CD4-positive, alpha-beta T cell treated with Interleukin-12 subunit alpha and Interleukin-12 subunit beta, for 1 hour (primary cell): ENCODE measurements at regions not wholly inside any gene's neighbourhood (a gene's known extent, or its start where the extent isn't known, plus 50 kb on each side); places are given as distances from the start of the nearest gene placed in this dataset.
"Not testable (repeated sequence)": the region's sequence is repeated elsewhere in the genome, so short reads cannot be mapped to it uniquely, and the experiment has no call there.

Experiments
- DNase-seq: peaks from one replicate; pipeline ENCODE4 v3.0.0-alpha.2; 2020

GRCh38 chr2:183937220-183937619 is 661.1 kb upstream of the ZNF804A start:
- DNase-seq: no peak

- no peak for DNase-seq
Observed at GRCh38 chr2:183946193-183946592, 652.1 kb upstream of the ZNF804A start.

- DNase-seq: no peak
Observed at GRCh38 chr2:183948861-183949260, 649.5 kb upstream of the ZNF804A start.

- no peak for DNase-seq
Observed at GRCh38 chr2:183950673-183951072, 647.7 kb upstream of the ZNF804A start.

- no peak for DNase-seq
Observed at GRCh38 chr2:183951630-183952029, 646.7 kb upstream of the ZNF804A start.

GRCh38 chr2:183952741-183953140 is 645.6 kb upstream of the ZNF804A start:
- DNase-seq: no peak

GRCh38 chr2:183963609-183964008 is 634.7 kb upstream of the ZNF804A start:
- DNase-seq: no peak

GRCh38 chr2:183964565-183964964 is 633.8 kb upstream of the ZNF804A start:
- no peak for DNase-seq

GRCh38 chr2:183967756-183968155 is 630.6 kb upstream of the ZNF804A start:
- no peak for DNase-seq

- not testable (repeated sequence) for DNase-seq
Observed at GRCh38 chr2:183975676-183976075, 622.7 kb upstream of the ZNF804A start.

GRCh38 chr2:183984871-183985270 is 613.5 kb upstream of the ZNF804A start:
- no peak for DNase-seq

GRCh38 chr2:183991968-183992367 is 606.4 kb upstream of the ZNF804A start:
- DNase-seq: no peak

- no peak for DNase-seq
Observed at GRCh38 chr2:183993052-183993451, 605.3 kb upstream of the ZNF804A start.

- no peak for DNase-seq
Observed at GRCh38 chr2:183995632-183996031, 602.7 kb upstream of the ZNF804A start.

GRCh38 chr2:183996825-183997793 is 601.2 kb upstream of the ZNF804A start:
- DNase-seq: no peak

- no peak for DNase-seq
Observed at GRCh38 chr2:183998041-183998796, 600.1 kb upstream of the ZNF804A start.

- no peak for DNase-seq
Observed at GRCh38 chr2:183998797-183999190, 599.5 kb upstream of the ZNF804A start.

- DNase-seq: no peak
Observed at GRCh38 chr2:184004289-184004947, 593.9 kb upstream of the ZNF804A start.

GRCh38 chr2:184004948-184005672 is 593.2 kb upstream of the ZNF804A start:
- no peak for DNase-seq

- DNase-seq: no peak
Observed at GRCh38 chr2:184006998-184007397, 591.3 kb upstream of the ZNF804A start.

- DNase-seq: no peak
Observed at GRCh38 chr2:184026961-184027360, 571.4 kb upstream of the ZNF804A start.

- DNase-seq: no peak
Observed at GRCh38 chr2:184030245-184030644, 568.1 kb upstream of the ZNF804A start.

- DNase-seq: no peak
Observed at GRCh38 chr2:184030989-184031388, 567.3 kb upstream of the ZNF804A start.
